ENCODE measurements at regions not wholly inside any gene's neighbourhood (a gene's known extent, or its start where the extent isn't known, plus 50 kb on each side); places are given as distances from the start of the nearest gene placed in this dataset.

DNA sequence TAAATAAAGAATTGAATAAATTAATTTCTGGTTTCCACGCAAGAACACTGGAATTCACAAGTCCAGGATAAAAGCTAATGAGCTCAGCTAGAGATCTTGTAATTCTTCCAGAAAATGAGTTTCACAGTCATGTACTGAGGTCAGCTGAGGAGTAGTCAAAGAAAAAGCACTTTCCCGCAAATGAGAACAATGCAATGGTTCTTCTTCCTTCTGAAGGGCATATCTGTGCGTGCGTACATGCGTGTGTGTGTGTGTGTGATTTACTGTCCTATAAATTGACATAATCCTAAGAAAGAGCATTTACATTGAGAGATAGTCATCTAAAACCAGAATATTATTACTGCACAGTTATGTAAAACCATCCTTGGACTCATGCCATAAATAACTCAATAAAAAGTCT lies 968.9 kb upstream of the EYS start:
- no peak for DNase-seq

DNA sequence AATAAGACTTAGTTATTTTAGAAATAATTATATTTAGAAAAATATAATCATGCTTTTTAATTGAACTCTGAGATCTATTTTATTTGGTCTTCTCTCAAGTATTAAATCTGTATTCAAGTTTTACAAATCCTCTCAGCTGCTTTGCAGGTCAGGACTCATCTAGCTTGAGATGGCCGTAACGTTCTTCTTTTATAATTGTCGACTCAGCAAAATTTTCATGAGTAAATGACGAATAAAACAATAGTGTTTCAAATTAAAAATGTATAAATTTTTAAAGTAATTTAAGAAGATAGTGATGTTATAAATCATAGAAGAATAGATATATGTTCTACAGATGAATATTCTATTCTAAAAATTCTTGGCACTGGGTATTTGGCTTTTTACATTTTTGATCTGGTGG lies 957.1 kb upstream of the EYS start:
- no peak for DNase-seq

DNA sequence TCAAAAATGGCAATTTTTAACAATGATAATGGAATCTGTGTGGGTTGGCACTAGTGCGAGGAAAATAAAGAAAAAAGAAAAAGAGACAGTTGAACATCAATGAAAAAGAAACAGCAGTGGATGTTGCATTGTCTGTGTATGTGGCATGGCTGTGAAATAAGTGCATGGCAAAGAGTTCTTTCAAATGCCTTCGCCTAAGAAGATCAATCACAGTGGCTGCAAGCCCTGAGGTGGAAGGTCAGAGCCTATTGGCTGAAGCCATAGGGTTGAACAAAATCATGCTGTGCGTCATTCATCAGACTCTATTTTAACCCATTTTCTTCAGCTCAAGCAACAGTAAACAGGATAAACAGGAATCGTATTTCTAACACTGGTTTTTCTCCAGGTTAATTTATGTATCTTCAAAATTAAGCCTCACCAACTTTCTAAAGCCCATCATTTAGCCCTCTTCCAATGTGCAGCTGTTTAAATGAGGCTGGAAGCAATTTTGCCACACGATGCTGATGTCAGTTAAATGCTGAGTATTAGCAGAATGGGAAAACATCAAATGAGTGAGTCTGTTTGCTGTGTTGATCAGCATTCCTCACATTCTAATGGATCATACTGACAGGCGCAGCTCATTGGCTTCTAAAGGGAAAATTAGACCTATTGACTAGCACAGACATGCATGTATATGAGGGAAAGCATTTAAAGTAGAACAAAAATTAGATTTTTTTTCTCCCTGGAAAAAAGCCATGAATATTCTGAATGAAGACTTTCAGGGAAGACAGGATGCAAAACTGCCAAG lies 955.9 kb upstream of the EYS start:
- no peak for DNase-seq

DNA sequence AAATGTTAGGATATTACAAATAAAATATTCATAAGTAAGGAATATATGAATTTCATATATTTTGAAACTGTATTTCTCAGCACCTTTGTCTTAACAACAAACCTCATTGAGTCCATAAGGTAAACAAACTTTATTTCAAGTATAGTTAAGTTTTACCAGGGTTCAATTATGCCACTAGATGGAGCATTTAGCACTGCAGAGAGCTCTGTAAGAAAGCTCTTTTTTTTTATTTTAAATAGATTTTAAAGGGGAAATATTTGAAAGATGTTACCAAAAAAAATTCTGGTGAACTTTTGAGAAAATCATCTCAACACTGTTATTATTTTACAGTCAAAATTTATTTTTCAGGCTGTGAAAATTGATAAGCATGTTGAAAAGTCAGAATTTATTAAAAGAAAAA lies 955.2 kb upstream of the EYS start:
- DNase-seq, result no peak

DNA sequence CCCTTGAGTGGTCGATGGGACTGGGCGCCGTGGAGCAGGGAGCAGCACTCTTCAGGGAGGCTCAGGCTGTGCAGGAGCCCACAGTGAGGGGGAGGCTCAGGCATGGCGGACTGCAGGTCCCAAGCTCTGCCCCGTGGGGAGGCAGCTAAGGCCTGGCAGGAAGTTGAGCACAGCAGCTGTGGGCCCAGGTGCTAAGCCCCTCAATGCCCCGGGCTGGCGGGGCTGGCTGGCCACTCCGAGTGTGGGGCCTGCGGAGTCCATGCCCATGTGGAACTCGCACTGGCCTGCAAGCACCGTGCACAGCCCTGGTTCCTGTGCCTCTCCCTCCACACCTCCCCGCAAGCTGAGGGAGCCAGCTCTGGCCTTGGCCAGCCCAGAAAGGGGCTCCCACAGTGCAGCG lies 948.4 kb upstream of the EYS start:
- DNase-seq, result no peak

DNA sequence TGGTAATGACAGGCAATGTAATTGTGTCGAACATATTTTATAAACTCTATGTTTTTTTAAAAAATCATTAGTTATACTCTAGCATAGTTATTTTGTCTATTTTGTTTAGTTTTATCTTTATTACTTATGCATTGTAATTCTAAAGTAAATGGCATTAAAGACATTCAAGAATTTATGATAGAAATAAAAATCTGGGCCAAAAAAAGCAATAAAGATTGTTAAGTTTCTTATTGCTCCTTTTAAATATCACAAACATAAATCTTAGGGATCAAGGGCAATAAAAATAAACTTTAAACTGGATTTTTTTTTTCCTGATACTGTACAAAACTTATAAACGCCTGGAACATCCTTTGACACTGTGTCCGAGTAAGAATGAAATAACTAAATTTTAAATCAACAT lies 931.5 kb upstream of the EYS start:
- DNase-seq, result no peak

DNA sequence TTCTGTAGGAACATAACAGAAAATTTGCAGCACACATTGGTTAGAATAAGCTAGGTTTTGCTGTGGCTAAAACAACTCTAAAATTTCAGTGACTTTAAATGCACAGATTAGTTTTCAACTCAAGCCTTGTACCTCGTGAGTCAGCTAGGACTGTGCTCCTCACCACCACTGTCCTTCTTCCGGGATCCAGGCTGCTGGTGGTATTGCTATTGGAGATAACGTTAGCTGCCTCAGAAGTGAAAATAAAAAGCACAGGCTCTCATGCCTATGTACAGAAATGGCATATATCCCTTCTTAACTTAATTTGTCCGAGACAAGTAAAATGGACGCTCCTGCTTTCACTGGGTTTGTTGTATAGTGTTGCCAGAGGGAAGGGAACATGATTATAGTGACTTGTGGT lies 931.1 kb upstream of the EYS start:
- DNase-seq, result no peak

DNA sequence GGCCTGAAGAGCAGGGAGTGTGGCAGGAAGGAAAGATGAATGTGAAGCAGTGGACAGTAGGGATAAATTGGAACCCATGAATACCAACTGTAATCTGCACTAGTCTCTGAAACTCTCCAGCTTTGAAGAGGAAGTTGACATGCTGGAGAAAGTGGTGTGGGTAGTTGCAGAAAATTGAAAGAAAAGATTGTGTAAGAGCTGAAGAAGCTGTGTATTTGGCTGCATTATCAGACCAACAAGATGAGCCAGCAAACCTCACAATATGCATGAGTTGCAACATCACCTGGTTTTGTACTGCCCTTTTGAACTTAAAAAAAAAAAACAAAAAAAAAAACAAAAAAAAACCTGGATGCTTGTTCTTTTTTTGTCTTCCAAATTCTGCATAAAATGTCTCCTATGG lies 921.9 kb upstream of the EYS start:
- peak; percentile 4 for DNase-seq

DNA sequence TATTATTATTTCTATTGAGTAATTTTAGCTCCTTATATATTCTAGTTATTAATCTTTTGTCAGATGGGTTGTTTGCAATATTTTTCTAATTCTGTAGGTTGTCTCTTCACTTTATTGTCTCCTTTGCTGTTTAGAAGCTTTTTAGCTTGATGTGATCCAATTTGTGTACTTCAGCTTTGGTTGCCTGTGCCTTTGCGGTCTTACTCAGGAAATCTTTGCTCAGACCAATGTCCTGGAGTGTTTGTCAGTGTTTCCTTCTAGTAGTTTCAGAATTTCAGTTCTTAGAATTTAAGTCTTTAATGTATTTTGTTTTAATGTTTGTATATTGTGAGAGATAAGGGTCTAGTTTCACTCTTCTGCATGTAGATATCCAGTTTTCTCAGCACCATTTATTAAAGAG lies 916.0 kb upstream of the EYS start:
- no peak for DNase-seq

DNA sequence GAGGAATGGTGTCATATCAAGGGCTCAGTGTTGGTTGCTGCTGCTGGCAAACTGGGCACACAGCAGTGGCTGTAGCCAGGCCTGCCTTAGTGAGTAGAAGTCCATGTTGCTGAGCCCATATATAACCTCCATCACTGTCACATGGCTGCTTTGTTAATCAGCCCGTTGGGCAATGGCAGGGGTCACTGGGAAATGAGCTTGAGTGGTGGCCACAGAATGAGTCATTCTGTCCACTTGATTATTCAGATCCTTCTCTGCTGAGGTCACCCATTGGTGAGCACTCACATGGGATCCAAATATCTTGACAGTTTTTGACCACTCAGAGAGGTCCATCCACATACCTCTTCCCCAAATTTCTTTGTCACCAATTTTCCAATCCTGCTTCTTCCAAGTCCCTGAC lies 898.9 kb upstream of the EYS start:
- DNase-seq, result peak; percentile 1

DNA sequence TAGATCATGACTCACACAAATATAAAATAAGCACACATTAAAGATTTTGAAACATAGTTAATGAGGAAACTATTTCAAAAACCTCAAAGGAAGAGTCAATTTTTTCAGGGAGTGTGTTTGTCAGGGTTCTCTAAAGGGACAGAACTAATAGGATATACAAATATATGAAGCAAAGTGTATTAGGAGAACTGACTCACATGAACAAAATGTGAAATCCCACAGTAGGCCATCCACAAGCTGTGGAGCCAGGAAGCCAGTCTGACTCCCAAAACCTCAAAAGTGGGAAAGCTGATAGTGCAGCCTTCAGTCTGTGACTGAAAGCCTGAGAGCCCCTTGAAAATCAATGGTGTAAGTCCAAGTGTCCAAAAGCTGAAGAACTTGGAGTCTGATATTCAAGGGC lies 898.0 kb upstream of the EYS start:
- no peak for DNase-seq

DNA sequence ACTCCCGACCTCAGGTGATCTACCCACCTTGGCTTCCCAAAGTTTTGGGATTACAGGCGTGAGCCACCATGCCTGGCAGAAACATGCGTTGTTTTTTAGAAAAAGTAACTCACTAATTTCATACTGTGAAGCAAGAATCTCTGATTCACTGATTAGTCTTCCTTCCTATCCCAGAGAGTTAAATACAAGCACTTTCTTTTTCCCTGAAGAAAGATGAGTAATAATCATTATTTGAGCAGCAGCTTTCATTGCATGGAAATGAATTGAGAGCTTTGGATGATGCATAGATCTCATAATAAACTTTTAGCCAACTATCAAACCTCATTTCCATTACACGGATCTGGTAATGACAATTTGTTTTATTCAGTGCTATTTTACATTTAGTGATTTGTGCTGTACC lies 892.5 kb upstream of the EYS start:
- DNase-seq, result no peak

DNA sequence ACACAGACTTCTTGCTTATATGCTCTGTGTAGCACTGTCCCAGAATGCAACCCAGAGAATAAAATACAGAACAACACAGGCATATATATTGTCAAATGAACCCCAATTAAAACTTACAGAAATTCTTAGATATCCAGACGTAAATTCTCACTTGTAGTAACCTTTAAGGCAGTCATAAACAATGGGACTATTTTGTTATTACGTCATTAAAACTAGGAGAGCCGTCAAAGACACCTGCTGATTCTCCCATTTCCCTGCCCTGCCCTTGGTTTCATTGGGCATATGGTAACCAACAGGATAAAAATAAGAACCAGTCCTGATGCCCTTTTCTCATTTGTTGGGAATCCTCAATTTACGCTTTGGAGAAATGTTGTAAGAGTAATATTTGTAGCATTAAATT lies 871.3 kb upstream of the EYS start:
- no peak for DNase-seq

DNA sequence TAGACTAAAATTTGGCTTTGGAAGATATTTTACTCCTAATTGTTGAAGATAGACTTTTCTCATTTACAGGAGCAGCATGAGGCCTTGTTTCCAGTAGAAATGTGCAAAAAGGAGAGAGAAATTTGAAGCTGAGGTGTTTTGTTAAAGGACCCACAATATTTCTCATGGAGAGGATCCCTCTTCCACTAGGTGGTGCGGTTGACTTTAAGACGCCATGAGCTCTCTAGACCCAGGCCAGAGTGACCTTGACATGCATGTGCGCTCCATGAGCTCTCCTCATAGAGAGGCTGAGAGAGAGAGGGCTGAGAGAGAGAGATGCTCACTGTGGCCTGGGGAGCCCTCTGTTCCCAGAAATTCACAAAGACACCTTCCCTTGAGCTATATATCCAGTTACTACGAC lies 861.2 kb upstream of the EYS start:
- DNase-seq, result no peak

DNA sequence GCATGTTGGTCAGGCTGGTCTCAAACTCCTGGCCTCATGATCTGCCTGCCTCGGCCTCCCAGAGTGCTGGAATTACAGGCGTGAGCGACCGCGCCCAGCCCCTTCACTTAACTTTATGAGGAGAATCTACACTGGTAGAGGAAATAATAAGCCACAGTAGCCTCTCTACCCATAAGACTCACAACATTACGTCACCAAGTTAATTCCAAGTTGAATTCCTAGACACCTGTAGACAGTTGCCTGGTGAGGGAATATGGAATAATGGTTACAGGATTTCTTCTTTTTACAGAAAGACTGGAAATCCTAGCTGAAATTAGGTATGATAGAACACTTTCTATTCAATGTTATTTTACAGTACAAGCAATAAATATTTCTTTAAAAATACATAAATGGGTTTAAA lies 854.5 kb upstream of the EYS start:
- DNase-seq, result no peak

DNA sequence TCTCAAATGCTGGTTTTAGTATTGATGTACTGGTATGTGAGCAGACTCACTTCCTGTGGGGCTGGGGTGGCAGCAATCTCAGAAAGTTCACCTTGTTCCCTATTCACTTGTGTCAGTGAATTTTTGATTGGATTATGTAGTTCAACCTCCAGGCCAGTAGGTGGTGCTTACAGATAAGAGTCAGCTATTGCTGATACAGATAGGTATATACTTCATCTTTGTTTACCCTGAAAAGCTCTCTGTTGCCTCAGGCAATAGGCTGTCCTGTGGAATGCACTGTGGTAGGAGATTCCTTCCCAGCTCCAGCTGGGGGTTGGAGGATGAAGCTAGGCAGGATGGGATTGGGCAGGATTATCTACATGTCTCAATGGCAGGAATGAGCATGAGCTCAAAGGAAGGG lies 851.2 kb upstream of the EYS start:
- DNase-seq, result peak; percentile 9

DNA sequence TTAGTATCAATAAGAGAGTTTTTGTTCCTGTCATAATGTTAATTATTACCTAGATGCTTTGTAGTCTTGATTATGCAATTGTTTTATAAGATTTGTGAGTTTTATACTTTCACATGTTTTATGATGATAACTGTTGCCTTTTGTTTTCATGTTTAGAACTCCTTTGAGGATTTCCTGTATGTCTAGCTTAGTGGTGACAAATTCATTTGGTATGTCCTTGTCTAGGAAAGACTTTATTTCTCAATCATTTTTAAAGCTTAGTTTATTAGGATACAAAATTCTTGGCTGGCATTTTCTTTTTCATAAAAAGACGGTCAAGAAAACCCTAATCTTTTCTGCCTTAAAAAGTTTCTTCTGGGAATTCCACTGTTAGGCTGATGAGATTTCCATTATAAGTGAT lies 849.9 kb upstream of the EYS start:
- DNase-seq, result no peak

DNA sequence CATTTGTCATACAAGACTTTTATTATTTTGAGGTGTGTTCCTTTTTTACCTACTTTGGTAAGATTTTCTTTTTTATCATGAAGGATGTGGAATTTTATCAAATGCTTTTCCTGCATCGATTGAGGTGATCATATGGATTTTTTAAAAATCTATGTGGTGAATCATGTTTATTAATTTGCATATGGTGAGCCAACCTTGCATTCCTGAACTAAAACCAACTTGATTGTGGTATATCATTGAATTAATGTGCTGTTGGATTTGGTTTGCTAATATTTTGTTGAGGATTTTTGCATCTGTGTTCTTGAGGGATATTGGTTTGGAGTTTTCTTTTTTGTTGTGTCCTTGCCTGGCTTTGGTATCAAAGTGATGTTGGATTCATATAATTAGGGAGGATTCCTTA lies 848.1 kb upstream of the EYS start:
- no peak for DNase-seq

DNA sequence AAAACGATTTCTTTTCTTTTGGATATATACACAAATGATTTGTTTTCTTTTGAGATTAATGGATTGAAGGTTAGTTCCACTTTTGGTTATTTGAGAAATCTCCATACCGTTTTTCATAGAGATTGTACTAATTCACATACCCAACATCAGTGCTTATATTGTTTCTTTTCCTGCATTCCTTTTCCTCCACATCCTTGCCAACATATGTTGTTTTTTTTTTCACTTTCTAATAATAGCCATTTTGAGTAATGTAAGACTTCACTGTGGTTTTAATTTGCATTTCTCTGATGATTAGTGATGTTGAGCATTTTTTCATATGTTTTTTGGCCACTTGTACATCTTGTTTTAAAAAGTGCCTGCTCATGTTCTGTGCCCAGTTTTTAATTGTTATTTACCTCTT lies 846.4 kb upstream of the EYS start:
- no peak for DNase-seq

DNA sequence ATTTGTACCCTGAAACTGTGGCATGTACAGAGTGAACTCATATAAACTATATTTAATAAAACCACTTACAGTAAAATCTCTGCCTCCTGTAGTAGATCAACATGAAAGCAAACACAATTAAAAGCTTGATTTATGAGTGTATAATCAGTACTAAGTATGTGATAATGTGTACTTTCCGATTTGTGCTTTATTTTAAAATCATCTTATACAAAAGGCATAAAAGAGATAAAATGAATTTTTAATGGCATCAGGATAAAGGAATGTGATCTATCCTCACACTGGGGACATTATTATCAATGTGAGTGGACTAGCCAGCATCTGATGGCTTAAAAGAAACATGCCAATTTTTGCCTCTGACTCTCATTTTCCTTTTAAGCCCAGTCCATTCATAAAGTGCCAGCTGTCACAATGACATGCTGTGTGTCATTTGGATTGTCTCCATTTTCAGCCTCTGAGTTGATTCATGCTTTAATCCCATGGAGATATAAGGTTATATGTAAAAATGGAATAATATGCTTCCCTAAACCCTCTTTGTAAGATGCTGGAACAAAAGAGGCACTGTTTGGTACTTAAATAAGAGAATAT lies 831.6 kb upstream of the EYS start:
- DNase-seq, result no peak

DNA sequence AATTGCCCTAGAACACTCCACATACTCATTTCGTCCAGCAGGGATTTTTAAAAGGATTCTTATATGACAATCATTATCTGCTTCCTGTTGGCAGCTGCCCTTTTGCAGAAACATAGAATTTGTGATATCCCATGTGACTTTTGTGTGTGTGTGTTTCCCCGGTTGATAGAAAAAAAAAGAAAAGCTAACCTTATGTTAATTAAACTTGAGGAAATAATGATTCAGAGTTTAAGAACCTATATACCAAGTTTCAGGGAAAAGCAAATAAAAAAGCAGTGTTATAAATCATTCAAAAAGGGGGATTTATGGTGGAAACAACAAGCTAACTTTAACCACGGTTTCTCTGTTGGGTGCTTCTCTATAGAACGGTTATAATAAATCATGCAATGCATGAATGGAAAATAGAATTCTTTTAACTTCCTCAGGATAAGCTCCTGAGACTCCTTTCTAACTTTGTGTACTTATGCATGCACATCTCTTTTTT lies 826.9 kb upstream of the EYS start:
- DNase-seq, result no peak

DNA sequence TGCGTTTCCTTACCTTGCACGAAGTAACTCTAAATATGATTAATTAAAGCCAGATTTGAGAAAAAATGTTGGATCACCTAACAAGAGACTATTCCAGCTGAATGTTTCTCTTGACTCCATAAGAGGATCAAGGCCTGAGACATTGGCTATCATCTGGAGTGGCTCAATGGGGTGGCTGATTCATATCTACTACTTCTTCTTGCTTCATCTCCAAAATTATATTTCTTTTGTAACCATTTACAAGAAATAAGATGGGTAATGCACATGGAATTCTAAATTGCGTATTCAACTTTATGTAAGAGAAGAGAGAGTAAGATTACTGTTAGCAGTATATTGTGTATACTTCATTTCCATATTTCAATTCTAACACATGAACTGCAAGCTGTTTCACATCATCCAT lies 819.0 kb upstream of the EYS start:
- DNase-seq, result no peak

DNA sequence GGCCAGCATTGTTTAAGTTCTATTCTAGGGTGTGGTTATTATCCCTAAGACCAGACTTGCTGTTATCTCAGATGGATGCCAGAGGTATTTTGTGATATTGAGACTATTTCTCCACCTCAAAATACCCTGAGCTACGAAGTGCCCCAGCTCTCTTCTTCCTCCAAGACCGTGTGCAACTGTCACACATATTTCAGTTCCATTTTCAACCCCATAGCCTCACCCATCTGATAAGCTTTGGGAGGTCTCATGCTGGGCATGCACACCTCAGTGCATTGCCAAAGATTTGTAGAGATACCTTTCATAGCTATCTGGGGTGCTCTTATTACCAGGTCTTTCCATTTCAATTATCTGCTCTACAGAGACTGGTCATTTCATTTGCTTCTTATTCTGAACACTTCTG lies 815.8 kb upstream of the EYS start:
- DNase-seq, result no peak

DNA sequence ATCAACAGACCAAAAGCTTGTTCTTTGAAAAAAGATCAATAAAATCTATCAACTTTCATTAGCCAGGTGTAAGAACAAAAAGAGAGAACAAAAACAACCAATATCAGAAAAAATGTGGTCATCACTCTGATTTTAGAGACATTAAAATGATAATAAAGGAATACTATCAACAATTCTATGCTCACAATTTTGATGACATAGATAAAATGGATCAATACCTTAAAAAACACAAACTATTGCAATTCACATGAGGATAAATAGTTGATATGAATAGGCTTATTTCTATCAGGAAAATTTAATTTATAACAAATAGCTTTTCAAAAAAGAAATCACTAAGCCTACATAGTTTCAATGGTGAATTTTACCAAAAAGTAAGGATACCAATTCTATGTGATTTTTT lies 809.4 kb upstream of the EYS start:
- no peak for DNase-seq

DNA sequence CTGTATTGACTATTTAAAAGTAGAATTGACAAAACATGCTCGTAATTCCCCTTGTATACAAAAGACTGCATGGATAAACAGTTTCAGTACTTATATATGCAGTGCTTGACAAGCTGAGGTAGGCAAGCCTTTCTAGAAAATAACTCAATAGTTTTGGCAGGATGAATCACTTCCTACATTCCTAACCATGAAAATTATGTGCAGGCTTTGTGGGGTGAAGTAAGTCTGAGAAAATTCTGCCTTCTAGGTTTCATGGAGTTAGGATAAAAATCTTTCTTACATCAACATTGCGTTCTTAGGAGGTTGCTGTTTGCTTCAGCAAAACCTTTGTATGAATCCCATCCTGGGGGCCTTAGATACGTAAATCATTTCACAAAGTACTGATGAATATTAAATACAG lies 801.4 kb upstream of the EYS start:
- DNase-seq, result no peak

Data from suppressor macrophage treated with lipopolysaccharide for 4 hours (primary cell).